ENCODE measurements at regions not wholly inside any gene's neighbourhood (a gene's known extent, or its start where the extent isn't known, plus 50 kb on each side); places are given as distances from the start of the nearest gene placed in this dataset.

GRCh38 chr3:103406320-103406850, 971.6 kb downstream of the ZPLD1 start:
- no peak for DNase-seq
- Mint-ChIP-seq H3K4me1 (no peaks in the 10 kb centered on the region), H3K27ac (no peak overlapping the region), H3K9me3 (peaks cover 2% of the 10 kb centered on the region), H3K36me3 (no peaks in the 10 kb centered on the region), H3K4me3 (no peak overlapping the region), H3K27me3 (no peaks in the 10 kb centered on the region)
- ATAC-seq (ENCODE audit: low read depth) = no peak
- POLR2A ChIA-PET = no interaction called here

- Mint-ChIP-seq H3K27ac (no peak overlapping the region), H3K27me3 (no peaks in the 10 kb centered on the region), H3K4me1 (no peaks in the 10 kb centered on the region), H3K36me3 (no peaks in the 10 kb centered on the region), H3K4me3 (no peak overlapping the region), H3K9me3 (no peaks in the 10 kb centered on the region)
- POLR2A ChIA-PET = no interaction called here
- ATAC-seq (ENCODE audit: low read depth) = no peak
- peak; percentile 19 for DNase-seq
Measured at GRCh38 chr3:103410231-103410630, 975.4 kb downstream of the ZPLD1 start.

GRCh38 chr3:103421460-103421859, 986.6 kb downstream of the ZPLD1 start:
- H3K4me1 Mint-ChIP-seq = no peaks in the 10 kb centered on the region
- no peaks in the 10 kb centered on the region for H3K27me3 Mint-ChIP-seq
- no peak overlapping the region for H3K4me3 Mint-ChIP-seq
- POLR2A ChIA-PET = no interaction called here
- H3K27ac Mint-ChIP-seq = no peak overlapping the region
- DNase-seq = no peak
- no peaks in the 10 kb centered on the region for H3K36me3 Mint-ChIP-seq
- no peaks in the 10 kb centered on the region for H3K9me3 Mint-ChIP-seq
- no peak for ATAC-seq (ENCODE audit: low read depth)

- POLR2A ChIA-PET = no interaction called here
- ATAC-seq (ENCODE audit: low read depth) = no peak
- H3K4me1 Mint-ChIP-seq = no peaks in the 10 kb centered on the region
Measured at GRCh38 chr3:103437883-103438282, 1003.1 kb downstream of the ZPLD1 start.

GRCh38 chr3:103440539-103441203, 1005.9 kb downstream of the ZPLD1 start:
- POLR2A ChIA-PET = no interaction called here
- H3K27ac Mint-ChIP-seq = no peak overlapping the region
- no peaks in the 10 kb centered on the region for H3K4me1 Mint-ChIP-seq
- peaks cover 4% of the 10 kb centered on the region for H3K9me3 Mint-ChIP-seq
- ATAC-seq (ENCODE audit: low read depth) (no peak), DNase-seq (no peak)
- H3K36me3 Mint-ChIP-seq = no peaks in the 10 kb centered on the region
- no peaks in the 10 kb centered on the region for H3K27me3 Mint-ChIP-seq
- no peak overlapping the region for H3K4me3 Mint-ChIP-seq

More at GRCh38 chr3:103437883-103438282, 1003.1 kb downstream of the ZPLD1 start:
- Mint-ChIP-seq H3K27me3 (no peaks in the 10 kb centered on the region), H3K27ac (no peak overlapping the region), H3K4me3 (no peak overlapping the region), H3K9me3 (peaks cover 3% of the 10 kb centered on the region), H3K36me3 (no peaks in the 10 kb centered on the region)
- no peak for DNase-seq

- no peak for ATAC-seq (ENCODE audit: low read depth)
Measured at GRCh38 chr3:103446953-103447629, 1012.3 kb downstream of the ZPLD1 start.

GRCh38 chr3:103453152-103453551, 1018.3 kb downstream of the ZPLD1 start:
- H3K27me3 Mint-ChIP-seq = no peaks in the 10 kb centered on the region
- no peak for DNase-seq
- ATAC-seq (ENCODE audit: low read depth) = no peak
- no peak overlapping the region for H3K27ac Mint-ChIP-seq
- H3K4me3 Mint-ChIP-seq = no peak overlapping the region
- POLR2A ChIA-PET = no interaction called here
- no peaks in the 10 kb centered on the region for H3K4me1 Mint-ChIP-seq
- no peaks in the 10 kb centered on the region for H3K36me3 Mint-ChIP-seq
- peaks cover 2% of the 10 kb centered on the region for H3K9me3 Mint-ChIP-seq

More at GRCh38 chr3:103446953-103447629, 1012.3 kb downstream of the ZPLD1 start:
- H3K27me3 Mint-ChIP-seq = no peaks in the 10 kb centered on the region
- no peaks in the 10 kb centered on the region for H3K4me1 Mint-ChIP-seq
- peaks cover 1% of the 10 kb centered on the region for H3K9me3 Mint-ChIP-seq
- no peak overlapping the region for H3K27ac Mint-ChIP-seq
- DNase-seq = no peak
- POLR2A ChIA-PET = no interaction called here
- no peaks in the 10 kb centered on the region for H3K36me3 Mint-ChIP-seq
- no peak overlapping the region for H3K4me3 Mint-ChIP-seq

- H3K36me3 Mint-ChIP-seq = no peaks in the 10 kb centered on the region
- H3K27me3 Mint-ChIP-seq = no peaks in the 10 kb centered on the region
- H3K27ac Mint-ChIP-seq = no peak overlapping the region
- DNase-seq (no peak), ATAC-seq (ENCODE audit: low read depth) (no peak)
- POLR2A ChIA-PET = no interaction called here
- H3K4me3 Mint-ChIP-seq = no peak overlapping the region
- no peaks in the 10 kb centered on the region for H3K4me1 Mint-ChIP-seq
- H3K9me3 Mint-ChIP-seq = peaks cover 6% of the 10 kb centered on the region
Measured at GRCh38 chr3:103459815-103460214, 1025.0 kb downstream of the ZPLD1 start.

GRCh38 chr3:103470498-103470897, 1035.7 kb downstream of the ZPLD1 start:
- Mint-ChIP-seq H3K4me3 (no peak overlapping the region), H3K9me3 (no peaks in the 10 kb centered on the region), H3K27me3 (no peaks in the 10 kb centered on the region), H3K36me3 (no peaks in the 10 kb centered on the region), H3K4me1 (no peaks in the 10 kb centered on the region), H3K27ac (no peak overlapping the region)
- ATAC-seq (ENCODE audit: low read depth) = no peak
- POLR2A ChIA-PET = no interaction called here
- no peak for DNase-seq

GRCh38 chr3:103494011-103494410, 1059.2 kb downstream of the ZPLD1 start:
- POLR2A ChIA-PET = no interaction called here
- no peak overlapping the region for H3K27ac Mint-ChIP-seq

GRCh38 chr3:103494512-103494911, 1059.7 kb downstream of the ZPLD1 start:
- no peak for DNase-seq
- no peak overlapping the region for H3K27ac Mint-ChIP-seq
- POLR2A ChIA-PET = no interaction called here
- H3K4me3 Mint-ChIP-seq = no peak overlapping the region
- H3K27me3 Mint-ChIP-seq = no peaks in the 10 kb centered on the region
- no peak for ATAC-seq (ENCODE audit: low read depth)
- H3K9me3 Mint-ChIP-seq = peaks cover 4% of the 10 kb centered on the region
- no peaks in the 10 kb centered on the region for H3K4me1 Mint-ChIP-seq
- no peaks in the 10 kb centered on the region for H3K36me3 Mint-ChIP-seq

More at GRCh38 chr3:103494011-103494410, 1059.2 kb downstream of the ZPLD1 start:
- Mint-ChIP-seq H3K36me3 (no peaks in the 10 kb centered on the region), H3K4me3 (no peak overlapping the region), H3K27me3 (no peaks in the 10 kb centered on the region), H3K9me3 (peaks cover under 1% of the 10 kb centered on the region), H3K4me1 (no peaks in the 10 kb centered on the region)
- ATAC-seq (ENCODE audit: low read depth) (no peak), DNase-seq (no peak)

- H3K4me3 Mint-ChIP-seq = no peak overlapping the region
- no peaks in the 10 kb centered on the region for H3K36me3 Mint-ChIP-seq
- DNase-seq (no peak), ATAC-seq (ENCODE audit: low read depth) (no peak)
- no peaks in the 10 kb centered on the region for H3K4me1 Mint-ChIP-seq
- no peaks in the 10 kb centered on the region for H3K27me3 Mint-ChIP-seq
- peaks cover 4% of the 10 kb centered on the region for H3K9me3 Mint-ChIP-seq
- no peak overlapping the region for H3K27ac Mint-ChIP-seq
- POLR2A ChIA-PET = no interaction called here
Measured at GRCh38 chr3:103495186-103495585, 1060.4 kb downstream of the ZPLD1 start.

- ATAC-seq (ENCODE audit: low read depth) = no peak
- no peaks in the 10 kb centered on the region for H3K36me3 Mint-ChIP-seq
- H3K4me1 Mint-ChIP-seq = no peaks in the 10 kb centered on the region
- no peak overlapping the region for H3K27ac Mint-ChIP-seq
- no peak for DNase-seq
- POLR2A ChIA-PET = no interaction called here
- no peaks in the 10 kb centered on the region for H3K27me3 Mint-ChIP-seq
- no peak overlapping the region for H3K4me3 Mint-ChIP-seq
- peaks cover 4% of the 10 kb centered on the region for H3K9me3 Mint-ChIP-seq
Measured at GRCh38 chr3:103499132-103499900, 1064.5 kb downstream of the ZPLD1 start.

- Mint-ChIP-seq H3K27ac (no peak overlapping the region), H3K27me3 (no peaks in the 10 kb centered on the region), H3K9me3 (peaks cover 4% of the 10 kb centered on the region), H3K36me3 (no peaks in the 10 kb centered on the region), H3K4me3 (no peak overlapping the region), H3K4me1 (no peaks in the 10 kb centered on the region)
- DNase-seq = no peak
- no peak for ATAC-seq (ENCODE audit: low read depth)
- POLR2A ChIA-PET = no interaction called here
Measured at GRCh38 chr3:103499967-103500366, 1065.2 kb downstream of the ZPLD1 start.

Data from activated naive CD8-positive, alpha-beta T cell treated with anti-CD3 and anti-CD28 coated beads, Interleukin-2, amount 10 ng/mL, durations not matched to agents 7 days and 5 days (primary cell).